ENCODE measurements at regions not wholly inside any gene's neighbourhood (a gene's known extent, or its start where the extent isn't known, plus 50 kb on each side); places are given as distances from the start of the nearest gene placed in this dataset.

DNA sequence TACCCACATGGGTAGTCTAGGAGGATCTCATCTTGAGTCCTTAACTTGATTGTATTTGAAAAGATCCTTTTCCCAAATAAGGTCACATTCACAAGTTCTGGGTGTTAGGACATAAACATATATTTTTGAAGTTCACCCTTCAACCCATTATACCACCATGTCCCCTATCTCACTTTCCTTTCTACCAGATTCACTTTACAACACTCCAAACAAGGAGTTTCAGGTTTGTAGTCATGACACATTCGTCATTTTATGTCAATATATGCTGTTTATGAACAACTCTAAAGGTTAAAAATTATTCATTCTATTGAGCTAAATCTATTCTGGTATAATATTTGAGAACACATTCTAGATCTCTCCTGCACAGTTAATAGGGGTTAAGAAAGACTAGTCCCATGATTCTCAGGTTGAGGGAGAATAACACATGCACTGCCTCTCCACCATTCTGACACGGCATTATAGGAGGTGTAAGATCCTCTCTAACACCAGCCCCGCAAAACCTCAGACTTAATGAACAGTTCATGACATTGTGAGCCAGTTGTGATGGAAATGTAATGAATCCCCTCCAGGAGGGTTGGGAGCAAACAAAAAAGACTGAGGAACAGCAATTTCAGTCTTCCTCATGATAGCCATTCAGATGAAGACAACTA, 72.0 kb upstream of the PSMA6 start:
- Histone ChIP-seq H3K4me3 (no peak overlapping the region), H3K27ac (no peak overlapping the region), H3K27me3 (no peaks in the 10 kb centered on the region), H3K36me3 (no peaks in the 10 kb centered on the region), H3K4me1 (peaks cover 0 to 20% (median 8%) of the 10 kb centered on the region in 9 donors), H3K9me3 (no peaks in the 10 kb centered on the region)
- 95 to 99% methylated on average over 3 of the region's 3 CpGs for WGBS, 2 donors
- TF ChIP-seq, protein P1, sequence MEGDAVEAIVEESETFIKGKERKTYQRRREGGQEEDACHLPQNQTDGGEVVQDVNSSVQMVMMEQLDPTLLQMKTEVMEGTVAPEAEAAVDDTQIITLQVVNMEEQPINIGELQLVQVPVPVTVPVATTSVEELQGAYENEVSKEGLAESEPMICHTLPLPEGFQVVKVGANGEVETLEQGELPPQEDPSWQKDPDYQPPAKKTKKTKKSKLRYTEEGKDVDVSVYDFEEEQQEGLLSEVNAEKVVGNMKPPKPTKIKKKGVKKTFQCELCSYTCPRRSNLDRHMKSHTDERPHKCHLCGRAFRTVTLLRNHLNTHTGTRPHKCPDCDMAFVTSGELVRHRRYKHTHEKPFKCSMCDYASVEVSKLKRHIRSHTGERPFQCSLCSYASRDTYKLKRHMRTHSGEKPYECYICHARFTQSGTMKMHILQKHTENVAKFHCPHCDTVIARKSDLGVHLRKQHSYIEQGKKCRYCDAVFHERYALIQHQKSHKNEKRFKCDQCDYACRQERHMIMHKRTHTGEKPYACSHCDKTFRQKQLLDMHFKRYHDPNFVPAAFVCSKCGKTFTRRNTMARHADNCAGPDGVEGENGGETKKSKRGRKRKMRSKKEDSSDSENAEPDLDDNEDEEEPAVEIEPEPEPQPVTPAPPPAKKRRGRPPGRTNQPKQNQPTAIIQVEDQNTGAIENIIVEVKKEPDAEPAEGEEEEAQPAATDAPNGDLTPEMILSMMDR (IDR thresholded peaks at IDR 0.05), result no peak
- no peak for ATAC-seq
- no peak for DNase-seq
- intact Hi-C loops (cut with DNase I), result loop anchor here in 5 of 10 donors (5.0 to 10.0 kb wide), 3 partner anchors 65 to 195 kb away; no protein-coding TSS in a partner anchor

DNA sequence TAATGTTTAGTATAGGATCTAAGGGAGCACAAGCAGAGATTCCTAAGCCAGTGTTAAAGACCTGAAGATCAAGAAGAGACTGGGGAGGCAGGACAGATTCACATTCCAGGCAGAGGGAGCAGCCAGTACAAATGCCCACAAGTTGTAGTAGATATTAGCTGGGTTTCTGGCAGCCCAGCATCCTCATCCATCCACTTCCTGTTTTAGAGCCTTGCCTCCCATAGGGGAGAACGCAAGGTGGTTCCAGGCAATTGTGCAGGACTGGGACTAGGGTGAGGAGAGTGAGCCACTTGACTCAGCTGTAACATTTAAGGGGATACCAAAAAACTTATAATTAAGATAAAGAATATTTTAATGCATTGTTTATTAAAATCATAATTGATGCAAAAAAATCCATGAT, 71.3 kb upstream of the PSMA6 start:
- H3K4me1 ChIP-seq, result peaks cover 0 to 22% (median 8%) of the 10 kb centered on the region in 9 donors
- no peak overlapping the region for H3K27ac ChIP-seq
- intact Hi-C loops (cut with DNase I), result loop anchor here in 5 of 10 donors (5.0 to 10.0 kb wide), 3 partner anchors 64 to 194 kb away; no protein-coding TSS in a partner anchor
- no peaks in the 10 kb centered on the region for H3K9me3 ChIP-seq
- no peak overlapping the region for H3K4me3 ChIP-seq
- ATAC-seq (no peak), DNase-seq (no peak)
- TF ChIP-seq, protein P1 (IDR thresholded peaks at IDR 0.05), result no peak
- H3K36me3 ChIP-seq, result no peaks in the 10 kb centered on the region
- WGBS, 2 donors, result 87 to 93% methylated on average over 1 of the region's 1 CpG
- H3K27me3 ChIP-seq, result no peaks in the 10 kb centered on the region

DNA sequence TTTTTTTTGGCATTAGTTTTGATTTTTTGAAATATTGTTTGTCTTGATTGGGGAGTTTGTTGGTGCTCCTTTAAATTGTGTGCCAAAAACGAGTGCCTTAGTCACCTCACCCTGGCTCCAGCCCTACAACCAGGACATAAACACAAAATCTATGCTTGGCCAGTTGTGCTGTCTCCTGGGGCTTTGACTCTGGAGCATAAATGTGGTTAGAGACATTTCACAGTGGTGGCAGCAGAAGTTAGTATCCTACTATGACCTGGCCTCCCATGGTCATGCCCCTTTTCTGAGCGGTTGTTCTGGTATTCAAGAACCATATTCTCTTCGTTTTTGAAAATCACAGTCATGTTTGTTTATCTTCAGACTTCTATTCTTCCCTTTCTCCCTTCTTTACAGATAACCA, 70.7 kb upstream of the PSMA6 start:
- Histone ChIP-seq H3K27me3 (no peaks in the 10 kb centered on the region), H3K4me3 (no peak overlapping the region), H3K9me3 (no peaks in the 10 kb centered on the region), H3K27ac (no peak overlapping the region), H3K4me1 (peaks cover 0 to 22% (median 8%) of the 10 kb centered on the region in 9 donors), H3K36me3 (no peaks in the 10 kb centered on the region)
- TF ChIP-seq, protein P1 (IDR thresholded peaks at IDR 0.05), result no peak
- intact Hi-C loops (cut with DNase I), result loop anchor here in 5 of 10 donors (5.0 to 10.0 kb wide), 3 partner anchors 63 to 193 kb away; no protein-coding TSS in a partner anchor
- no peak for ATAC-seq
- DNase-seq, result no peak
- 85 to 94% methylated on average over 3 of the region's 3 CpGs for WGBS, 2 donors

DNA sequence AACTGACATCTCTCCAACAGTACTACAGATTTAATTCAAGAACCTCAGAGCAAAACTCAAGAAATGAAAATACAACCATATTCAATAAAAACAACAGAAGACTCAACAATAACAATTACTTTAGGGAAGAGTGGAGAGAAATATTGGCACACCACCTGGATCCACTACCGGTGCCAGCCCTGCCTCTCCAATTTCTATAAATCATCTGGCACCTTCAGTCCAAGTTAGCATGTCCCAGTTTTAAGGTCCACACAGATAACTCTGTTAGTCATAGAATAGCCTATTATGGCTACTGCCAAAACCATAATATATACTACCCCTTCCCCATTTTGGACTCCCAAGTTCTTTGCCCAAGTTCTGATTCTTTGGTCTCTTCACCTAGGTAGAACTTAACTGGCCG, 69.9 kb upstream of the PSMA6 start:
- no peaks in the 10 kb centered on the region for H3K9me3 ChIP-seq
- no peak for ATAC-seq
- no peak for DNase-seq
- H3K4me3 ChIP-seq, result no peak overlapping the region
- intact Hi-C loops (cut with DNase I), result loop anchor here in 5 of 10 donors (5.0 to 10.0 kb wide), 3 partner anchors 62 to 192 kb away; no protein-coding TSS in a partner anchor
- H3K27ac ChIP-seq, result no peak overlapping the region
- H3K27me3 ChIP-seq, result no peaks in the 10 kb centered on the region
- no peaks in the 10 kb centered on the region for H3K36me3 ChIP-seq
- H3K4me1 ChIP-seq, result peaks cover 0 to 22% (median 8%) of the 10 kb centered on the region in 9 donors
- TF ChIP-seq, protein P1 (IDR thresholded peaks at IDR 0.05), result no peak
- 84 to 93% methylated on average over 2 of the region's 2 CpGs for WGBS, 2 donors
